NCI-H460 (cell line): ENCODE measurements at regions not wholly inside any gene's neighbourhood (a gene's known extent, or its start where the extent isn't known, plus 50 kb on each side); places are given as distances from the start of the nearest gene placed in this dataset.

Source experiments
- DNase-seq: peaks from one replicate; pipeline ENCODE4 v3.0.0-alpha.2; 2016; ENCODE audit warnings: low read depth; ENCODE audit errors: extremely low read depth

DNA sequence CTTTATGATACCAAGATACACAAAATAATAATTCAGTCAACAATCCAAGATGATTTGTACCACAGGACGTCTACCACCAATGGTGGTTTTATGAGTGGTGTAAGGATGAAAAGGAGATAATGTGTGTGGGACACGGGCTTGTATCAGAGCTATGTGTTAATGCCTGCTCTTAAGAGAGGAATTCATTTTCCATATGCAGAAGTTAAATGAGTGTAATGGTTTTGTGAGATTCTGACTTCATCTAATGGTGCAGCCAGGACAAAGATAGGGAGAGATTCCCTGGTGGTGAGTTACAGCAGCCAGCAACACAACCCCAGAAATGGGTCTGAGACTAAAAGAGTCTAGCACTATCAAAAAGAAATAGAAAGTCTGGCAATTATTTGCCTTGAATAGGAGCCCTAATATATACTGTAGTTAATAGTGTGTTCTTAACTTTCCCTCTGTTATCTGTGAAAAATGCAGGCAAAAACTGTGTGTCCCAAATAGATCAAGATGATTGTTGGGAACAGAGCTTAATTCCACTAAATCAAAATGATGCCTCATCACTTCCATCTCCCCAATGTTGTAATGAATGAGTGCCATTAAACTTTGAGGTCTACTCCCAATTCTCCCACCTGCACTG, 455.0 kb upstream of the TCF4 start:
- no peak for DNase-seq

GRCh38 chr18:56038171-56039030, 450.4 kb upstream of the TCF4 start:
- no peak for DNase-seq

GRCh38 chr18:56036741-56037140, 448.7 kb upstream of the TCF4 start:
- no peak for DNase-seq

- DNase-seq = no peak
Observed at GRCh38 chr18:56035546-56035945, 447.6 kb upstream of the TCF4 start.

- no peak for DNase-seq
Observed at GRCh38 chr18:56034949-56035348, 447.0 kb upstream of the TCF4 start.

DNA sequence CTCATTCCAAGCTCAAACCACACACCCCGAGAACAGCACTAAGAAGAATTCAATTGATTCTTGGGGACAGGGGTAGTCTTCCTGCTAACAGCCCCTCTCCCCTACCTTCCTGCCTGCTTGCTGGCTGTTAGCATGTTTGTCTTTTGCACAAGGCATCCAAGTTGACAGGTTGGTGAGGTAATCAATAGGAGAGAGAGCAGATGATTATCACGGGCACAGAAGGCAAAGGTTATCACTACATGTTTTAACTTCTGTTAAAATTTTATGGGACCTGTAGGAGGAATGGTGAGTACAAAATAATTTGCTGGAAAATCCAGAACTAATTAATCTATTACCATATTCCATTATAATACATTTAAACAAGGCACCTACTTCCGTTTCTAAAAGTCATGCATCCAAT, 442.1 kb upstream of the TCF4 start:
- DNase-seq = no peak

GRCh38 chr18:56028514-56028913, 440.5 kb upstream of the TCF4 start:
- DNase-seq = no peak

- no peak for DNase-seq
Observed at GRCh38 chr18:56026509-56026908, 438.5 kb upstream of the TCF4 start.

DNA sequence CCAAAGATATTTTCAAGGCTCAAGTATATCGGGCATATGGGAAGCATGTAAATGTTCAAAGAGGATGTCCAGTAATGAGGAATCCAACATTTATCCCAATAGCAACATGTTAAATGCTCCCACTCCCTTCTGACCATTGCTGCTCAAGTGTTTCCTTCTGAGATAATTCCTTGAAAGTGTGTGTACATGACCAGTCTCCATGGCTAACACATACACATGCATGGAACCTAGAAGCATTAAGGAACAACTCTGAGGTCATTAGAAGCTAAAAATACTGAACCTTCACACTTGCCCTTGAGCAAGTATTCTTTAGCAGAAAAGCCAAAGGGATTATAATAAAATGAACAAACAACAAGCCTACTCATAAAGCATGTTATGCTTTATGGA, 433.8 kb upstream of the TCF4 start:
- no peak for DNase-seq

DNA sequence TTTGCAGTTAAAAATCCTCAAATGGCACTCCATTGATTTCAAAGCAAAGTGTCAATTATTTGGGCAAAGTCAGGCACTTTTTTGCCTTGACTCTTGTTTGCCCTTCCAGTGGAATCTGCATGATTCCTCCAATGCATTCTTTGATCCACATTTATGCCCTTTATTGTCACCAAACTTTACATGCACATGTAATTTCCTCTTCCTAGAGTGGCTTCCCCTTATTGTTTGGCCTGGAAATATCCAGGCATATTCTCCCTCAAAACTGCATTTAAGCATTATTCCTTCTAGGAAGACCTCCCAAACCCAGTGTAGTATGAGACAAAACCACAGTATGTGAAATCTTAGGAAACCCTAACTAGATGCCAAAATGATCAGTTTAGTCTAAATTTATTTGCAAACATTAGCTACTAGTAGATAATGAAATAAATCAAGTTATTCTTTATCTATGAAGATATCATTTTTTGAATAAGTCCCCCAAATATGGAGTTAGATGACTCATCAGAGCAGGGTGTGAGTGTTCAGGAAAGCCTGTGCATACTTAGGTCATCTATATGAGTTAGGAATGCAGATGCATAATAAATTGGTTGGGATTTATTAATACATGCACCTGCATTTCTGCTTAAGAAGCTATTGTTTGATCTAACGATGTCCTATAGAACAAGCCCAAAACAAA, 433.3 kb upstream of the TCF4 start:
- DNase-seq = no peak

- no peak for DNase-seq
Observed at GRCh38 chr18:56019908-56020307, 431.9 kb upstream of the TCF4 start.

DNA sequence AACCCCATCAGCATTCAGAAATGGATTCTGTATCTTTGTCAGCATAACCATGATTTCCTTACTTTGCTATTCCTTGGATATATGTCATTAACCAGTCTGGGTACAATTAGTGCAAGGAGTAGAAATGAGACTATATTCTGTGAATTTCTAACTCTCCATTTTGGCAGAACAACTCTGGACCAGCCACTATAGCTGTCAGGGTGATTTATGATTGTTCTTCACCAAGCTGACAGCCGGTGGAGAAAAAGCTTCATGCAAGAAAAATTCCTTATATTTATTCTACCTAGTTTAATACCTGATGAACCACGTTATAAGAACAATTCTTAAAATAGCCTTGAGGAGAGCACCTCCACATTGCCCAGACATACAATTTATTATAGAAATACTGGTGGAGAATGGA, 431.2 kb upstream of the TCF4 start:
- DNase-seq = no peak

DNA sequence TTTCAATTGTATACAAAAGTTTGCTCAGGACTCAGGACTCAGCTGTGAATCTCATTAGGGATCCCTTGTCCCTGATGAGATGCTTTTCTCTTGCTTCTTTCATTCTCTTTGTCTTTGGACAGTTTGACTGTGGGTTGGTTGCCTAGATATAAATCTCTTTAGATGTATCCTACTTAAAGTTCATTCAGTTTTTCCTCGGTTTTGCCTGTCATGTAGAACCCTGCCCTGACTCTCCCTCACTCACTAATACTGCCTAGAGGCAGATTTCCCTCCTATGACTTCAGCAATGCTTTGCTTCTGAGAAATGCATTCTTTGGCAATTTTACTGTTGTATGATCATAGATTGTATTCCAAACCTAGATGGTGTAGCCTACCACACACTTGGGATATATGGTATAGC, 421.4 kb upstream of the TCF4 start:
- DNase-seq = no peak

DNA sequence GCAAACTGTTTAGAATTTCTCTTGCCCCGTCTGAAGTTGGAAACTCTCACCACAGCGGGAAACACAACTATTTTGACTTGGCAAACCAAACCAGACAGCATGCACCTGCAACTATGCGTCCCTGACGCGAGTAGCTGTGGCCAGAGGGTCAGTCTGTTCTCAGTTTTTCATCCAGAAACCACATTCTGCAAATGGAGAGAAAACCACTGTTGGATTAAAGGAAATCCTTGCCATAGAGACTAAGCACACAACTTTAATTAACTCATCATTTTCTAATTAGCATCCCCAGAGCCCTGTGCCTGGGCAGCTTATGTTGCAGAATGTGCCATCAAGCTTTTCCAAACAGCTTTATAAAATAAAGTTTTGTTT, 415.7 kb upstream of the TCF4 start:
- no peak for DNase-seq

- DNase-seq = no peak
Observed at GRCh38 chr18:56003009-56003719, 415.2 kb upstream of the TCF4 start.

- DNase-seq = no peak
Observed at GRCh38 chr18:56001576-56001975, 413.6 kb upstream of the TCF4 start.

DNA sequence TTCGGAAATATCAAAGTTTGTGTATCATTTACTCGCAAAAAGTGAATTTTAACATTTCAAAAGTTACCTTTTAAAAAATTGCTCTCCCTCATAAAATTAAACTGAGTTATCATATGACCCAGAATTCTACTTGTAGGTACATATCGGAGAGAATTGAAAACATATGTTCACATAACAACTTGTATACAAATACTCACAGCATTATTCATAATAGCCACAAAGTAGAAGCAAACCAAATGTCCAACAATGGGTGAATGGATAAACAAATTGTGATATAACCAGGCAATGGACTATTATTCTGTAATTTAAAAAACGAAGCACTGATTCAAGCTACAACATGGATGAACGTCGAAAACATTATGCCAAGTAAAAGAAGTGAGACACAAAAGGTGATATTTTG, 412.0 kb upstream of the TCF4 start:
- DNase-seq = no peak

- DNase-seq = no peak
Observed at GRCh38 chr18:55999641-56000040, 411.6 kb upstream of the TCF4 start.

DNA sequence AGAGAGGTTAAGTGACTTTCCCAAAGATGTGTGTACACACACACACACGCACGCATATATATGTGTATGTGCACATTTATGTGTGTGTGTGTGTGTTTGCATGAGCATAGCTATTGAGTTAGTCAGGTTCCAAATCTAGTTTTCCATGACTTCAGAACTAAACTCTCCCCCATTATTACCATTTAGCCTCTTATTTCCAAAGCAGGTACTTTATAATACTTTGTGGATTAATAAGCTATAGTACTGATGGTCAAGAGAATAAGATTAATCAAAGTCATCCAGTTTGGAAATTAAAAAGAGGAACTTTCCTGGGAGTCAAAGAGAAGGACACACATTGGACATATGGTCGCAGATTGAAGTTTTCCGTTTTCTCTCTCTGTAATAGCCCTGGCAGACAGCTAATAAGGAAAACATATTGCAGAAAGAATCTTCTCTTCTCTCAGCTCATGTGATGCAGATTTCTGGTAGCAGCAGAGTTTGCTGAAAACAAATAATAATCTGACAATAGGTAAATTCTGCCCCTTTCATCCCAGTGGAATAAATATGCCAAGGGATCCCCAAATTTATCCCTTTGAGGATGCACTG, 410.9 kb upstream of the TCF4 start:
- no peak for DNase-seq

GRCh38 chr18:55998071-55998522, 410.1 kb upstream of the TCF4 start:
- no peak for DNase-seq

DNA sequence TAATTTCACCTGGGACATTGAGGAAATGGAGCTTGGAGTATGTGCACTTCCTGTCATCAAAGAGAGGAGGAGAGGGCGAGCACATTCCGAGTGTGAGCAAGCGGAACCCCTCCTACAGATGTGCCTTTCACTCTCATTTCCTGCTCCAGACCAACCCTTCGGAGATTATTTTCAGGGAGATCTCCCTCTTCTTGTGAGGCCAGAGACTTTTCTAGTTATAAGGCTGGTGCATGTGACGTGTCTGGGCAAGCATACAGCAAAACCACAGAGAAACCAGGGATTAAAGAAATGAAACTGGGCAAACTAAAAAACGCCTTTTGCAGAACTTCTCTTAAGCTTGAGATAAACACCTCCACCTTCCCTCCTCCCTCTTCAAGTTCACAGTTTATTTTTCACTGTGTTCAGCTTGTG, 409.2 kb upstream of the TCF4 start:
- no peak for DNase-seq
